ENCODE measurements at regions not wholly inside any gene's neighbourhood (a gene's known extent, or its start where the extent isn't known, plus 50 kb on each side); places are given as distances from the start of the nearest gene placed in this dataset.
"Not testable (repeated sequence)": the region's sequence is repeated elsewhere in the genome, so short reads cannot be mapped to it uniquely, and the experiment has no call there.

DNA sequence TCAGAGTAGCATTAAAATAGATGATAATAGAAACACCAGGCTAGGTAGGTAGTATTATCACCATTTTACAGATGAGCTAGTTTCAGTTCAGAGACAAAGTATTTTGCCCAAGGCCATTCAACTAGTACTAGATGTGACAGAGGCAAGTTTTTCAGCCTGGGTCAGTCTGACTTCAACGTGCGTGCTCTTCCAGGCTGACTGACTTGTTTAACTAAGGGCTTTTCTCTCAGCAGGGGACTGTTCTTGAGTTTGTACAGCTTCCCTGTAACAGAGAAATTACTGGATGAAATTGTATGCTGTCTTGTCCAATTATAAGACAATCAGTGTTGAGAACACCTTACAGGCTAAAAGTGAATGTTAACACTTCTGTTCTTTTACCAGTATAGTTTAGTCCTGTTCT, 333.5 kb upstream of the MAN1A1 start:
- H3K36me3 ChIP-seq (ENCODE audit: insufficient read depth, low read depth, low read length) = no peaks in the 10 kb centered on the region
- H3K9me3 ChIP-seq (ENCODE audit: insufficient read depth, low read depth, low read length) = no peaks in the 10 kb centered on the region
- H3K4me1 ChIP-seq (ENCODE audit: insufficient read depth, low read length) = no peaks in the 10 kb centered on the region
- no peak overlapping the region for H3K4me3 ChIP-seq (ENCODE audit: low read length)
- H3K27ac ChIP-seq (ENCODE audit: low read length) = no peak overlapping the region
- no peak overlapping the region for H3K9ac ChIP-seq (ENCODE audit: low read depth, low read length)
- no peaks in the 10 kb centered on the region for H3K27me3 ChIP-seq (ENCODE audit: insufficient read depth, low read length)

GRCh38 chr6:119678961-119679360, 329.4 kb upstream of the MAN1A1 start:
- no peaks in the 10 kb centered on the region for H3K9me3 ChIP-seq (ENCODE audit: insufficient read depth, low read depth, low read length)
- no peak overlapping the region for H3K27ac ChIP-seq (ENCODE audit: low read length)
- H3K27me3 ChIP-seq (ENCODE audit: insufficient read depth, low read length) = no peaks in the 10 kb centered on the region
- H3K4me1 ChIP-seq (ENCODE audit: insufficient read depth, low read length) = no peaks in the 10 kb centered on the region
- no peak overlapping the region for H3K4me3 ChIP-seq (ENCODE audit: low read length)
- no peaks in the 10 kb centered on the region for H3K36me3 ChIP-seq (ENCODE audit: insufficient read depth, low read depth, low read length)
- no peak overlapping the region for H3K9ac ChIP-seq (ENCODE audit: low read depth, low read length)

- Histone ChIP-seq H3K27me3 (ENCODE audit: insufficient read depth, low read length) (no peaks in the 10 kb centered on the region), H3K4me1 (ENCODE audit: insufficient read depth, low read length) (peaks cover 3% of the 10 kb centered on the region; the same call in 1 of the 2 replicates), H3K9ac (ENCODE audit: low read depth, low read length) (no peak overlapping the region), H3K27ac (ENCODE audit: low read length) (no peak overlapping the region), H3K36me3 (ENCODE audit: insufficient read depth, low read depth, low read length) (no peaks in the 10 kb centered on the region), H3K9me3 (ENCODE audit: insufficient read depth, low read depth, low read length) (no peaks in the 10 kb centered on the region), H3K4me3 (ENCODE audit: low read length) (no peak overlapping the region)
These were observed 327.8 kb upstream of the MAN1A1 start for GRCh38 chr6:119677384-119677783.

GRCh38 chr6:119676961-119677360, 327.4 kb upstream of the MAN1A1 start:
- Histone ChIP-seq H3K4me3 (ENCODE audit: low read length) (no peak overlapping the region), H3K36me3 (ENCODE audit: insufficient read depth, low read depth, low read length) (no peaks in the 10 kb centered on the region), H3K9ac (ENCODE audit: low read depth, low read length) (no peak overlapping the region), H3K9me3 (ENCODE audit: insufficient read depth, low read depth, low read length) (no peaks in the 10 kb centered on the region), H3K27me3 (ENCODE audit: insufficient read depth, low read length) (no peaks in the 10 kb centered on the region), H3K27ac (ENCODE audit: low read length) (no peak overlapping the region), H3K4me1 (ENCODE audit: insufficient read depth, low read length) (peaks cover 5% of the 10 kb centered on the region; the same call in 1 of the 2 replicates)

DNA sequence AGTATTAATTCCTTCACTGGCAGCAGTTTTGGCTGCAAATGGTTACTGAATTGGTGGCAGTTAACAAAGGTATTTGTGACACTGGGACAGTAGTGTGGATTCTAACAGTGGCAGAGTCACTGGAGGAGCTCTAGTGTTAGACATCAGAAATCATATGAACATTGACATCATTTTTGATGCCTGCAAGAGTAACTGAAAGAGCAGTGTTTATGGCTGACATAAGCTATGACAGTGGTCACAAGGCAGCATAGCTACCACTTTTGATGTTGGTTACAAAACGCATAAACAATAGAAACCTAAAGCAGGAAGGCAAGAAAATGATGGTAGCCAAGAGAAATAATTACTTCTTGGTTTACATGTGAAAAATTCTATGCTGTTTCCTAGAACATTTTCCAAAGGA, 326.7 kb upstream of the MAN1A1 start:
- no peaks in the 10 kb centered on the region for H3K27me3 ChIP-seq (ENCODE audit: insufficient read depth, low read length)
- no peak overlapping the region for H3K27ac ChIP-seq (ENCODE audit: low read length)
- H3K36me3 ChIP-seq (ENCODE audit: insufficient read depth, low read depth, low read length) = no peaks in the 10 kb centered on the region
- H3K4me3 ChIP-seq (ENCODE audit: low read length) = no peak overlapping the region
- peaks cover 9% of the 10 kb centered on the region; the same call in 1 of the 2 replicates for H3K4me1 ChIP-seq (ENCODE audit: insufficient read depth, low read length)
- H3K9me3 ChIP-seq (ENCODE audit: insufficient read depth, low read depth, low read length) = no peaks in the 10 kb centered on the region
- no peak overlapping the region for H3K9ac ChIP-seq (ENCODE audit: low read depth, low read length)

DNA sequence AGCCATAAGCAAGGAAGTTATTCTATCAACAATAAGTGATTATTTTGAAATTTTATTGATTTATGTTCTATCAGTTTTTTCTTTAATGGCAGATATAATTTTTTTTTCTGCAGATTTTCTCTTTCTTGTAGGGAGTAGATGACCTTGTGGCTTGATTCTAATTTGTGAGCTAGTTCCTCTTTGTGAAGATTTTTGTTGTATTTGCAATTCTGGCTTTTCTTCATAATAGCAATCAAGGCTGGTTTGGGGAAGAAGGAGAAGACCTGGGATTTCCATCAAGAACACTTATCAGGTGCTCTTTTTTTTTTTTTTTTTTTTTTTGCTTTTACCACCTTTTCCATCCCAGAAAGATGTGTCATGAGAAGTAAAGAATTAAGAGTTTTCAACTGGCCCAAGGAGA, 324.2 kb upstream of the MAN1A1 start:
- Histone ChIP-seq H3K9me3 (ENCODE audit: insufficient read depth, low read depth, low read length) (no peaks in the 10 kb centered on the region), H3K9ac (ENCODE audit: low read depth, low read length) (no peak overlapping the region), H3K27ac (ENCODE audit: low read length) (no peak overlapping the region), H3K4me1 (ENCODE audit: insufficient read depth, low read length) (peaks cover 11% of the 10 kb centered on the region; the same call in 1 of the 2 replicates), H3K4me3 (ENCODE audit: low read length) (no peak overlapping the region), H3K36me3 (ENCODE audit: insufficient read depth, low read depth, low read length) (no peaks in the 10 kb centered on the region), H3K27me3 (ENCODE audit: insufficient read depth, low read length) (no peaks in the 10 kb centered on the region)

DNA sequence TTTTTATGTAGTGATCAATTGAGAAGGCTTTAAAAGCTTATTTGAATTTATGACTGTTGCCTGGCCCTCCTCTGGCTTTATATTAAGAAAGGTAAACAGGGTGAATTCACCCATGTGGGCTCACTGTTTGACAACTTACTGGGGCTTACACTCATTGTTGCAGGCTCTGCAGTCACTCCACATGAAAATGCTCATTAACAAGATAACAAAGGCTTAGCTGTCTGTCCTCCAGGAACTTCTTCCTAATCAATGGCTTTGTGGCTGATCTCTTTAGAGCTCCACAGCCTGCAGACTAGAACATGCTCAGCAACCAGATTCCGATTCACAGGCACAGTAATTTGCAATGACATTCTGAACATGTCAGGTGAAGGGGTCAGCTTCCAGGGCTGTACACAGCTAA, 323.2 kb upstream of the MAN1A1 start:
- peaks cover 11% of the 10 kb centered on the region; the same call in 1 of the 2 replicates for H3K4me1 ChIP-seq (ENCODE audit: insufficient read depth, low read length)
- no peaks in the 10 kb centered on the region for H3K27me3 ChIP-seq (ENCODE audit: insufficient read depth, low read length)
- H3K27ac ChIP-seq (ENCODE audit: low read length) = no peak overlapping the region
- no peak overlapping the region for H3K9ac ChIP-seq (ENCODE audit: low read depth, low read length)
- H3K9me3 ChIP-seq (ENCODE audit: insufficient read depth, low read depth, low read length) = no peaks in the 10 kb centered on the region
- H3K36me3 ChIP-seq (ENCODE audit: insufficient read depth, low read depth, low read length) = no peaks in the 10 kb centered on the region
- H3K4me3 ChIP-seq (ENCODE audit: low read length) = no peak overlapping the region

- Histone ChIP-seq H3K27me3 (ENCODE audit: insufficient read depth, low read length) (no peaks in the 10 kb centered on the region), H3K4me1 (ENCODE audit: insufficient read depth, low read length) (peaks cover 11% of the 10 kb centered on the region; the same call in 1 of the 2 replicates), H3K9me3 (ENCODE audit: insufficient read depth, low read depth, low read length) (no peaks in the 10 kb centered on the region), H3K4me3 (ENCODE audit: low read length) (no peak overlapping the region), H3K36me3 (ENCODE audit: insufficient read depth, low read depth, low read length) (no peaks in the 10 kb centered on the region), H3K9ac (ENCODE audit: low read depth, low read length) (no peak overlapping the region), H3K27ac (ENCODE audit: low read length) (no peak overlapping the region)
These were observed 321.5 kb upstream of the MAN1A1 start for GRCh38 chr6:119671105-119671504.

- Histone ChIP-seq H3K4me3 (ENCODE audit: low read length) (no peak overlapping the region), H3K36me3 (ENCODE audit: insufficient read depth, low read depth, low read length) (no peaks in the 10 kb centered on the region), H3K9me3 (ENCODE audit: insufficient read depth, low read depth, low read length) (no peaks in the 10 kb centered on the region; the same call in 1 of the 2 replicates), H3K27ac (ENCODE audit: low read length) (no peak overlapping the region), H3K4me1 (ENCODE audit: insufficient read depth, low read length) (peaks cover 11% of the 10 kb centered on the region; the same call in 1 of the 2 replicates), H3K9ac (ENCODE audit: low read depth, low read length) (no peak overlapping the region), H3K27me3 (ENCODE audit: insufficient read depth, low read length) (no peaks in the 10 kb centered on the region)
These were observed 319.7 kb upstream of the MAN1A1 start for GRCh38 chr6:119669221-119669620.

DNA sequence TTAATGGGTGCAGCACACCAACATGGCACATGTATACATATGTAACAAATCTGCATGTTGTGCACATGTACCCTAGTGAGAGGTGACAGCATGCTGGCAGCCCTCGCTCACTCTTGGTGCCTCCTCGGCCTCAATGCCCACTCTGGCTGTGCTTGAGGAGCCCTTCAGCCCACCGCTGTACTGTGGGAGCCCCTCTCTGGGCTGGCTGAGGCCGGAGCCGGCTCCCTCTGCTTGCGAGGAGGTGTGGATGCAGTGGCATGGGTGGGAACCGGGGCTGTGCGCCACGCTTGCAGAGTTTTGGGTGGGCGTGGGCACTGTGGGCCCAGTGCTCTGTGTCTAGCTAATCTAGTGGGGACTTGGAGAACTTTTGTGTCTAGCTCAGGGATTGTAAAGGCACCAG, 315.9 kb upstream of the MAN1A1 start:
- not testable (repeated sequence) for H3K4me1 ChIP-seq (ENCODE audit: insufficient read depth, low read length); H3K27me3 ChIP-seq (ENCODE audit: insufficient read depth, low read length); H3K27ac ChIP-seq (ENCODE audit: low read length)

GRCh38 chr6:119661628-119662027, 312.1 kb upstream of the MAN1A1 start:
- Histone ChIP-seq H3K36me3 (ENCODE audit: insufficient read depth, low read depth, low read length) (no peaks in the 10 kb centered on the region), H3K9ac (ENCODE audit: low read depth, low read length) (no peak overlapping the region), H3K4me3 (ENCODE audit: low read length) (no peak overlapping the region)

More for the DNA sequence above, 315.9 kb upstream of the MAN1A1 start:
- H3K36me3 ChIP-seq (ENCODE audit: insufficient read depth, low read depth, low read length); H3K9me3 ChIP-seq (ENCODE audit: insufficient read depth, low read depth, low read length); H3K4me3 ChIP-seq (ENCODE audit: low read length); H3K9ac ChIP-seq (ENCODE audit: low read depth, low read length): not testable (repeated sequence)

GRCh38 chr6:119661078-119661477, 311.5 kb upstream of the MAN1A1 start:
- H3K4me1 ChIP-seq (ENCODE audit: insufficient read depth, low read length) = no peaks in the 10 kb centered on the region
- no peaks in the 10 kb centered on the region for H3K36me3 ChIP-seq (ENCODE audit: insufficient read depth, low read depth, low read length)
- no peaks in the 10 kb centered on the region; the same call in 1 of the 2 replicates for H3K9me3 ChIP-seq (ENCODE audit: insufficient read depth, low read depth, low read length)
- H3K27me3 ChIP-seq (ENCODE audit: insufficient read depth, low read length) = no peaks in the 10 kb centered on the region
- no peak overlapping the region for H3K9ac ChIP-seq (ENCODE audit: low read depth, low read length)
- H3K27ac ChIP-seq (ENCODE audit: low read length) = no peak overlapping the region
- H3K4me3 ChIP-seq (ENCODE audit: low read length) = no peak overlapping the region

More at GRCh38 chr6:119661628-119662027, 312.1 kb upstream of the MAN1A1 start:
- Histone ChIP-seq H3K27ac (ENCODE audit: low read length) (no peak overlapping the region), H3K9me3 (ENCODE audit: insufficient read depth, low read depth, low read length) (no peaks in the 10 kb centered on the region; the same call in 1 of the 2 replicates), H3K27me3 (ENCODE audit: insufficient read depth, low read length) (no peaks in the 10 kb centered on the region), H3K4me1 (ENCODE audit: insufficient read depth, low read length) (no peaks in the 10 kb centered on the region)
